Esophagus squamous epithelium (tissue), 5 donors: ENCODE measurements at regions not wholly inside any gene's neighbourhood (a gene's known extent, or its start where the extent isn't known, plus 50 kb on each side); places are given as distances from the start of the nearest gene placed in this dataset.

Experiments
- DNase-seq: peaks from one replicate; lab custom pipeline; 2025; lab: John Stamatoyannopoulos, UW
- H3K27ac ChIP-seq, 4 donors: fragments of 200-600 bp; sonication (generic); one replicate each; pipeline ENCODE4 v1.5.1; 2016 to 2019; ENCODE audit warnings: mild to moderate bottlenecking in 1 of 4
- H3K27me3 ChIP-seq, 4 donors: fragments of 200-600 bp; sonication (generic); 1 replicate in 3 of 4; 2 replicates in 1 of 4; pipeline versions ENCODE4 v1.5.1 to v1.6.0; 2017 to 2021; ENCODE audit warnings: antibody characterized with exemption in 1 of 4
- H3K36me3 ChIP-seq, 3 donors: fragments of 200-600 bp; sonication (generic); one replicate each; pipeline ENCODE4 v1.5.1; 2016 to 2019
- H3K4me1 ChIP-seq, 3 donors: fragments of 200-600 bp; sonication (generic); one replicate each; pipeline ENCODE4 v1.5.1; 2017 to 2019
- H3K4me3 ChIP-seq, 4 donors: fragments of 200-600 bp; sonication (generic); 1 replicate in 3 of 4; 2 replicates in 1 of 4; pipeline ENCODE4 v1.5.1; 2016 to 2019; ENCODE audit warnings: mild to moderate bottlenecking in 2 of 4, moderate library complexity in 1 of 4
- H3K9me3 ChIP-seq, 3 donors: fragments of 200-600 bp; sonication (generic); one replicate each; pipeline ENCODE4 v1.5.1; 2016 to 2019
- CTCF ChIP-seq, 6 experiments: fragments of 450-650 bp in 4 of 6; fragments of 200-600 bp in 2 of 6; sonication (generic) in 2 of 6; IDR thresholded peaks; one replicate each; pipeline ENCODE4 v1.5.1; 2016 to 2019; ENCODE audit warnings: antibody characterized with exemption in 6 of 6, mild to moderate bottlenecking in 4 of 6, moderate library complexity in 4 of 6
- POLR2A ChIP-seq, 4 donors: fragments of 450-650 bp; IDR thresholded peaks; one replicate each; pipeline ENCODE4 v1.6.1; 2017; ENCODE audit warnings: antibody characterized with exemption in 4 of 4, mild to moderate bottlenecking in 4 of 4, moderate library complexity in 3 of 4
- WGBS, 2 donors: methylation state at CpG; one replicate each; pipeline ENCODE4 v1.1.5; 2018; 5-methylcytosine and 5-hydroxymethylcytosine counted together
- intact Hi-C: fragments of 100-400 bp; cut with DNase I; formaldehyde crosslinking; loops from one replicate; pipeline ENCODE4 v1.15.0; 2022
- donor health status: DM: yes; HTN: yes; CAD: no.

DNA sequence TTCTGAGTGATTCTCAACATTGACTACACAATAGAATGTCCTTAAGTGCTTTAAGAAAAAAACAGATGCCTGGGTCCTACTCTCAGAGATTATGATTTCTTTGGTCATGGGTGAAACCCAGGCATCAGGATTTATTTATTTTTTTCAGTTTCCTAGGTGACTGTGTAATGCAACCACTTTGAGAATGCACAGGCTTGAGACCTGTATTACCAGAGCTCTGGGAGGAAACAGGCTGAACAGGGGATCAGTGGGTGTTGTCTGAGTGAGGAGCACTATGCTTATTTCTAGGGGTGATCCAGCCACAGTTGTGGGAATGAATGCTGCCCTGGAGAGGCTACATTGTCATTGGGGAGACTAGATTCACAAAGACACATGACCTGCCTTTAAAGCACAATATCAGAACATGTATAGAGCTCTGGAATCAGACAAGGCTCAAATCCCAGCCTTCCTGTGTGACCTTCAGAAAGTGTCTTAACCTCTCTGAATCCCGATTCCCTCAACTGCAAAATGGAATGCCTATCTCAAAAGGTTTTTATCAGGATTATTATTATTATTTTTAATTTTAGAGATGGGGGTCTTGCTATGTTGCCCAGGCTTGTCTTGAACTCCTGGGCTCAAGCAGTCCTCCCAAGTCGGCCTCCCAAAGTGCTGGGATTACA lies 61.6 kb upstream of the PRPS1 start:
- Histone ChIP-seq H3K27me3 (no peaks in the 10 kb centered on the region), H3K36me3 (no peaks in the 10 kb centered on the region), H3K4me3 (no peak overlapping the region), H3K4me1 (peaks cover 0 to 11% (median 0%) of the 10 kb centered on the region in 3 donors), H3K27ac (no peak overlapping the region), H3K9me3 (no peaks in the 10 kb centered on the region)
- TF ChIP-seq CTCF (IDR thresholded peaks at IDR 0.05) (no peak), POLR2A (IDR thresholded peaks at IDR 0.05) (no peak)
- 67 to 80% methylated on average over 1 to 2 of the region's 2 CpGs for WGBS, 2 donors
- intact Hi-C loops: no loop called here
- DNase-seq: no peak

DNA sequence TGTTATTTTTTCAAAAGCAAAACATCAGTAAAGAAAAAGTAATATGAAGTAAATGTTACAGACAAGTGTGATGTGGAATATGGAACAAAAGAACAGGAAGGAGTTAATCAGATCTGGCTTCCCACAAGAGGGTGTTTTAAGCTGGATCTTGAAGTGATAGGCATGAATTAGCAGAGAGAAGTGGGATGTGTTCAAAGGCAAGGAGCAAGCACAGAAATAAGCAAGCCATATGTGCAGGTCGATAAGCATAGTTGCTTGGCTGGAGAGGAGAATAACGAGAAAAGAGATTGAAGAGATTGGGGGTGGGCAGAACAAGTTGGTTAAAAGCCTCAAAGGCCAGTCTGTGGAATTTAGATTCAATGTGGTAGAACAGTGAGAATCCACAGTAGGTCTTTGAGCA lies 60.9 kb upstream of the PRPS1 start:
- Histone ChIP-seq H3K27me3 (no peaks in the 10 kb centered on the region), H3K4me1 (peaks cover 0 to 11% (median 0%) of the 10 kb centered on the region in 3 donors), H3K36me3 (no peaks in the 10 kb centered on the region), H3K9me3 (no peaks in the 10 kb centered on the region), H3K4me3 (no peak overlapping the region), H3K27ac (no peak overlapping the region)
- DNase-seq: no peak
- 55 to 62% methylated on average over 2 of the region's 2 CpGs for WGBS, 2 donors
- intact Hi-C loops: no loop called here
- TF ChIP-seq CTCF (IDR thresholded peaks at IDR 0.05): no peak
- TF ChIP-seq POLR2A (IDR thresholded peaks at IDR 0.05): no peak

DNA sequence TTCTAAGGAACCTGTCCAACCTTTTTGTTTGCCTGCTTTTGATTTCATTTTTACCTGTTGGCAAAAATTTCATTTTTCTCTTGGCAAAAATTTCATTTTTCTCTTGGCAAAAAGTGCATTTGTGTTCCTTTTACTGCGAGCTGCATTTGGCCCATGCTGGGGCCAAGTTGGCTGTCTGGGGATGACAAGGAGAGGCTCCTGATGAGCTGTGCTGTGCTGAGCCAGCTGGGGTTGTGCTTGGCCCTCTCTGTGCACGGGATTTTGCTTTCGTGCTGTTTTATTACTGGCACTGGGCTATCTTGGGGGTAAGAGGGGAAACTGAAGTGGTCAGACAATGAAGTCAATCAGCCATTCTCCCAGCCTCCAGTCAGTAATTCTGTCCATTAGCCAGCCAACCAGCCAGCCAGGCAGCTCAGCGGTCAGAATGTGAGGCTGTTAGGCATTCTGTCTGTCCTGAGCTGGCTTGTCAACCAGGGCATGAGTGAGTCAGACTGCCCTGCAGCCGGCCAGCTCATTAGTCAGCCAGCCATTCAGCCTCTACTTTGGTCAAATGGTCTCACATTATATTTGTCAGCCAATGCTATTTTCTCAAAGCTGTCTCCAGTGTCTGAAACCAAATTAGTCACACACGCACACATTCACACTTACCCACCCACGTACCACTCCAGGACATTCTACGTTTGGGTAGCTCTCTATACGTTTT lies 56.9 kb upstream of the PRPS1 start:
- 35 to 66% methylated on average over 7 to 8 of the region's 9 CpGs for WGBS, 2 donors
- Histone ChIP-seq H3K9me3 (no peaks in the 10 kb centered on the region), H3K36me3 (no peaks in the 10 kb centered on the region), H3K27ac (no peak overlapping the region), H3K27me3 (no peaks in the 10 kb centered on the region), H3K4me1 (peaks cover 0 to 4% (median 3%) of the 10 kb centered on the region in 3 donors), H3K4me3 (no peak overlapping the region)
- no peak for DNase-seq
- TF ChIP-seq CTCF (IDR thresholded peaks at IDR 0.05) (no peak), POLR2A (IDR thresholded peaks at IDR 0.05) (no peak)
- intact Hi-C loops: no loop called here

DNA sequence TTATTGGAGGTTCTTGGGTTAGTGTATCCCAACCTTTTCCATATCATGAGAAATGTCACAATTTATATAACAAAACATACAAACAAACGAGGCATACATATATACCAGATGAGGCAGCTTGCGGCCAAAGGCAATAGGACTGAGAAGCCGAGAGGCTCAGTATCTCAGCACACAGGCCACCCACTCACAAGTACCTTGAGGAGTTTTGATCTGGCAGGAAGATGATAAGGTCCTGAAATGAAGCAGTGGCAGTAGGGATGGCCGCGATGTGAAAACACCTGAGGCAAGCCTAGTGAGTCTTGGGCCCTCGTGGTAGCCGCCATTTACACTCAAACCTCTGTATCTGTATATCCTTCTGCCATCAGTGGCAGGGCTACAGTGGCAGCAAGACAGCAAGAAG lies 55.3 kb upstream of the PRPS1 start:
- Histone ChIP-seq H3K27ac (no peak overlapping the region), H3K27me3 (no peaks in the 10 kb centered on the region), H3K36me3 (no peaks in the 10 kb centered on the region), H3K4me1 (peaks cover 0 to 4% (median 3%) of the 10 kb centered on the region in 3 donors), H3K4me3 (no peak overlapping the region), H3K9me3 (no peaks in the 10 kb centered on the region)
- WGBS, 2 donors: 83 to 87% methylated on average over 7 of the region's 7 CpGs
- no peak for DNase-seq
- intact Hi-C loops: no loop called here
- TF ChIP-seq POLR2A (IDR thresholded peaks at IDR 0.05) (no peak), CTCF (IDR thresholded peaks at IDR 0.05) (no peak)

- Histone ChIP-seq H3K27ac (peak overlapping the region in 2 of 4 donors; percentile 9 to 13), H3K9me3 (no peaks in the 10 kb centered on the region), H3K4me3 (no peak overlapping the region), H3K36me3 (no peaks in the 10 kb centered on the region), H3K4me1 (peaks cover 0 to 4% (median 3%) of the 10 kb centered on the region in 3 donors), H3K27me3 (no peaks in the 10 kb centered on the region)
- DNase-seq: no peak
- no peak for TF ChIP-seq CTCF (IDR thresholded peaks at IDR 0.05)
- no peak for TF ChIP-seq POLR2A (IDR thresholded peaks at IDR 0.05)
- WGBS, 2 donors: 71 to 79% methylated on average over 3 of the region's 3 CpGs
- intact Hi-C loops: no loop called here
Observed at GRCh38 chrX:107574054-107574683, 54.1 kb upstream of the PRPS1 start.
